Stimulated activated CD4-positive, alpha-beta T cell treated with anti-CD3 and anti-CD28 coated beads, Interleukin-1b, Interleukin-23, amount 100 ng/mL, for 4 hours (primary cell): ENCODE measurements at regions not wholly inside any gene's neighbourhood (a gene's known extent, or its start where the extent isn't known, plus 50 kb on each side); places are given as distances from the start of the nearest gene placed in this dataset.
A peak's percentile ranks its signal among the peaks of the same experiment; 100 is the strongest.
"Not testable (repeated sequence)": the region's sequence is repeated elsewhere in the genome, so short reads cannot be mapped to it uniquely, and the experiment has no call there.

Source experiments
- DNase-seq, 2 donors: peaks; one replicate each; pipeline ENCODE4 v3.0.0-alpha.2; 2020; ENCODE audit warnings: low read depth in 2 of 2

DNA sequence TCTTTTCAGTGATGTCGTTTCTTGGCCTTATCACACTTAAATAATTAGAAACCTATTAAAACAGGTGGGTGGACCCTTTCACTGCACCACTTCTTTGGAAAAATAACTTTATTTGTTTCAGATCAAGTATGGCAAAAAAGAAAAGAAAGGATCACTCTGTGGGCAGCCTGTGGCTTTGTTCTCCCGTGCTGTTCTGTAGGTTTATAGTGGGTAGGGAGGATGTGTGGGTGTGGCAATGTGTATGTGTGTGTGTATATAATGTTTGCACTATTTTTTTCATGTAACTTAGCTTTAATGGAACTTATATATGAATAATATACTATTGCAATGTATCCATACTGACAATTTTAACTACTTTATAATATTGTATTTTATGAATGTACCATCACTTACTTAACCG is 85.9 kb downstream of the ACTBL2 start:
- no peak for DNase-seq

DNA sequence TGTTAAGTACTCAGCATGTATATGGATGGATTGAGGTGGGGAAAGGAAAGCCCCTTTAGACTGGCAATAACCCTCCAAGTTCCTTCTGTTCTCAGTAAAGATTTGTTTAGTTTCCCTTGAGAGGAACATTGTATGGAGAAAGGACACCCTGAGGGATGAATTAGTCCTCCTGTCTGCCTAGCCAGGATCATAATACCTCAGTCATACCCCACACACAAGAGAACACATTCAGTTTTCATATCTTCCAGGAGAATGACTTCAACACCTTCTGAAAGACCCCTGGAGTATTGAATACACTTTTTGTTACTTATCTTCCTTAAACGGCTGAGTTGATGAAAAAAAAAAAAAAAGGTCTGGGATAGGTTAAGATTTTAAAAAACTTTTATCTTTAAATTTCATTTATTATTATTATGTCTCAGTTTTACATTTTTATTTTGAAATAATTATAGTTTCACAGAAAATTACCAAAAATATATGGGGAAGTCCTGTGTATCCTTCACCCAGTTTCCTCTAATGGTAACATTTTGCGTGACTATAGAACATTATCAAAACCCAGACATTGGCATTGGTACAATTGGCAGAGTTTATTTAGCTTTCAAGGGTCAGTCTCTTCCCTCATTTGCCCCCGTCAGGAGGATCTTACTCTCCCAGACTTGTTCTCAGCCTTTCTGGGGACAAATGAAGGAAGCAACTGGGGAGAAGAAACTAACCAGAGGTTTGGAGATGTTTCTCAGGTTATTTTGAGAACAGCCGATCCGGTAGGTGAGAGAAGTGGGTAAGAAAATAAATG is 88.0 kb downstream of the ACTBL2 start:
- no peak for DNase-seq

DNA sequence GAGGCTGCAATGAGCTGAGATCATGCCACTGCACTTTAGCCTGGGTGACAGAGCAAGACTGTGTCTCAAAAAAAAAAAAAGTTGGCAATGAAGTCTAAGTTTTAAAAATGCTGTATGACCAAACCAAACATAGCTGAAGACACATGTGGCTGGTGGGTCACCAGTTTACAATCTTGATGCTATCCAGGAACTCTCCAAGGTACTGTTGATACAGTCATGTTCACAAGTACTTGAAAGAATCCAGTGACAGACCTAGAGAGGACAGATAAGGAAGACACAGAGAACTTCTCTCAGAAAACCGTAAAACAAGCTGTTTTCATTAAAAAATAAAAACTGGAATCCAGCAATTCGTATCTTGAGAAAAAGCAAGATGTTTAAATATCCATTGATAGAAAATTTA is 95.7 kb downstream of the ACTBL2 start:
- no peak for DNase-seq

DNA sequence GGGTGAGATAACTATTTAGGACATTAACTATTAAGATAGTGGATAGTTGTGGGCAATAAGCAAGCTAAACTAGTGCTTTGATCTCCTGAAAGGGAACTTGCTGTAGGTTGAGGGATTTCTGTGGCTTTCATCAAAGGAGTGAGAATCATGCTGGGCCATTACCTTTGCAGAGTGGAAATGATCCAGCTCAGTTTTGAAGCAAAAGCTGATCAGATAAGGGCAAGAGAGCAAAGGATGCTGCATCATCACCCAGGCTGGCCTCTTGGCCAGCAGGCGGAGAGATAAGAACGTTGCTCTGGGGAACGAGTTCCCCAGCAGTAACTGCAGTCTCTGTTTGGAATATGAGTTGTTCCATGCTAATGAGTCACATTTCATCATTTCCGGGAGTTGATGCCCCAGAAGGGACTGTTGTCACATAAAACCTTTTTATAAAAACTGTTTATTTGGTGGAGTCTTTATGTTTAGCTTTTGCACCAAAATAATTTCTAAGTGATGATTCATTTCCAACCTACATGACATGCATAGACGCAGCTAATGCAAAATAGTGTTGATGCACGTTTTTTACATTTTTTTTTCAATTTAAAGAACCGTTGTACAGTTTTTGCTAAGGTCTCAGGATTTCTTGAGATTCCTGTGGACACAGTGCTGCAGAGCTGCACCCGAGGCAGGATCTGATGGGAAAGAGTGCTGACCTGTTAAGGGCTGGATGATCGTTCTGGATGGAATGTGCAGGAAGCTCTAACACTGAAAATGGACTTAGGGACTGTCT is 99.3 kb downstream of the ACTBL2 start:
- peak in 1 of 2 donors; percentile 3 for DNase-seq

DNA sequence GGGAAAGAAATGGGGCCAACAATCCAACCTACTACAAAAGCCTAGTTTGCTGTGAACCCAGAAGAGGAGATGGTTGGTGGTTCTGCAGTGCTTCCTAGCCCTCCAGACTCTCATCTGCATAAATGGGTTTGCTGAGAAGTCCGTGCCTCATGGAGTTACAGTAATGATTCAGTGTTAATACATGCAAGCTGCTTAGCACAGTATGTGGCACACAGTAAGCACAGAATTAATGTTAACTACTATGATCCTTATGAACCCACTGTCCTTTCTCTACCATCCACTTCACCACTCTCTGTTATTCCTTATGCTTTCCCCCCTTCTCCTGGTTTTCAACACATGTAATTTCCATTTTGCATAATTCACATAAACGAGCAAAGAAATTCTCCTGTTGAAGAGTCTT is 100.0 kb downstream of the ACTBL2 start:
- DNase-seq: no peak

DNA sequence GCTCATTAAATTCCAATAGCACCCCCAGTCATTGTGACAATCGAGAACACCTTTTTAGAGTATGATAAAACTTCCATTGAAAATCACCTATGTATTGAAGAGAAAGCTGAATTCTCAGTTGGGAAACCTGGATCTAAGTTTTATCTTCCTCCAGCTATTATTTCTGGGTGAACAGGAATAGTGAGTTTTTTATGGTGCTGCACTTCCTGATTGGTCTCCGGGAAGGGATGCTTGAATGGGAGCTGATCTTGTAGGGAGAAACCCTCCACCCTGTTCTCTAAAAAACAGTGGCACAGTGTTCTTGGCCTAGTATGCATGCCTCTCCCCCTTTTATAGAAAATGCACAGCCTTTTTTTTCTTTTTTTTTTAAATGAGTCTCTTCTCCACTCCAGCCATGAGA is 112.2 kb downstream of the ACTBL2 start:
- no peak for DNase-seq

DNA sequence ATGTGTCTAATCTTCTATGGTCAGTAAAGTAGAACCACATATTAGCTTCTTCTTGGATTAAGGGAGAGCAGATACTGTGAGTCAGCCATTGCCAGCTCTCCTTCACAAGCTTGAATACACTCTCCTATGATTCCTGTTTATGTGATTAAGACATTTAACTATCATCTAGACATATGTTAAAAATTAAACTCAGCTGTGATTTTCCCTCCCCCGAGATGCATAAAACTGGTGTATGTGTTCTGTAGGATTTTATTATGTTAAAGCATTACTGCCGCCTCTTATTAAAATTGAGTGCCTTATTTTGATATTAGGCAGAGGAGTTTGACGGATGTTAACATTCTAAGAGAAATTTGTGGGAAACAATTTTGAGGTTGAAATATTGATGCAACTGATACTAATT is 114.6 kb downstream of the ACTBL2 start:
- DNase-seq: no peak

DNA sequence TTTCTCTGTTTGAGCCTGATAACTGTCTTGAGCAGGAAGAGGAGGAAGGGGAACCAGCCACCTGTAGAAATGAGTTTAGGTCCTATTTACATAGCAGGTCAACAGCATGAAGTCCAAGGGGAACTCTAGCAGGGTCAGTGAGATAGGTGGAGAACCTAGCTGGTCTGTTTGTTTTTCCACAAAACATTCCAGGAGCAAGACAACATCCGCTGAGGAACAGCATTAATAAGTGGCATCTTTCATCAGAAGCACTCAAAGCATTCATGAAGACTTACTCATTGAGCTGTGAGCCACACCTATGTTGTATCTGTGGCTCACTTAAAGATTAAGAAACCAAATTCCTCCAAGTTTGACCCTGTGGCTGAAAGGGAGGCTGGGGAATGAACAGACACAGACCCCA is 115.9 kb downstream of the ACTBL2 start:
- no peak for DNase-seq

DNA sequence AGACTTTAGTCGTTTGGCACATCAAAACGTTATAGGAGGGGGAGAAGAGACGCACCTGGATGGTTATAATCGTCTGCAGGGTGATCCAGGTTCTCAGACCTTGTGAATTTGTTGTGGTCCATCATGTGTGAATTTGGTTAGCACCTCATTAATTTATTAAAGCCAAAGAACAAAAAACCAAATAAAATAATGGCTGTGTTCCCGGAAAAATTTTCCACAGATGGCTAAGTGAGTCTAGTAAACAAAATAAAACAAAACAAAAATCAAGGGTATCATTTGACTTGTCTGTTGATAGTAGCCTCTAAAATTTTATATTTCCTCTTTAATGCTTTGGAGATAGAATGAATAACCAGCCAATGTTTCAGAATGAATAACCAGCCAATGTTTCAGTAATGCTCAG is 119.7 kb downstream of the ACTBL2 start:
- no peak for DNase-seq

DNA sequence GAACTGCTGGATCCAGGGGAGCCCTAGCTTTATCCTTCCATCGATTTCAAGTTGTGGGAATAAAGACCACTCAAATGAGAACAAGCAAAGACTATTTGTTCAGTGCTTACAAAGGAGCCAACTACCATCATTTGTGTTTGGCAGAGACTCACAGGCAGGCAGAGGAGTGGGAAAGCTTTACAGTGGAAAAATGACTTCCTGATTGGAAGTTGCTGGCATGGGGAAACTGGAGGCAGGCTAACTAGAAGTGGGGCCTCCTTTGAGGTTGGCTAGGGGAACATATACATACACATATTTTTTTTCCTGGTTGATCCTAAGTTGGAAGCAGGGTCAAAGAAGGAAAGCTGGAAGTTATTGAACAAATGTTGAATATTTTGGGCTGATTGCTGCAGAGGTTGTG is 121.7 kb downstream of the ACTBL2 start:
- DNase-seq: no peak

DNA sequence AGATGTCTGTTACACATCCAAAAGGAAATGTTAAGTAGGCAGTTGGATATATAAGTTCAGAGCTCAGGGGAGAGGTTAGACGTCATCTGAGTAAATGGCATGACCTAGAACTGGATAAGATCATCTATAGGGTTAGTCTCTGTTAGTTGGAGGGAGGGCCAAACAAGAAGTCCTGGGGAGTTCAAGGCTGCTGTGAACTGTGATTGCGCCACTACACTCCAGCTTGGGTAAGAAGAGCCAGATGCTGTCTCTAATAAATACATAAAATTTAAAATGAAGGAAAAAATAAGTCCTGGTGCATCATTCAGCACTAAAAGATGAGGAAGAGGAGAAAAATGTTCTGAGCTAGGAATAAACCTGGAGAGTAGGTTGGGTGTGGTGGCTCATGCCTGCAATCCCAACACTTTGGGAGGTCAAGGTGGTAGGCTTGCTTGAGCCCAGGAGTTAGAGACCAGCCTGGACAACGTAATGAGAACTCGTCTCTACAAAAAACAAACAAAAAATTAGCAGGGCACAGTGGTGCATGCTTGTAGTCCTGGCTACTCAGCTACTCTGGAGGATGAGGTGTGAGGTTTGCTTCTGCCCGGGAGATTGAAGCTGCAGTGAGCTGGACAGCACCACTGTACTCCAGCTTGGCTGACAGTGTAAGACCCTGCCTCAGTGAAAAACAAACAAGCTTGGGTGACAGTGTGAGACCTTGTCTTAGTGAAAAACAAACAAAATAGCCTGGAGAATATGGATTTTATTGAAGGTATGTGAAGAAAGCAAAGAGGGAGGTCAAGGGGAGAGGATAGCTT is 123.6 kb downstream of the ACTBL2 start:
- DNase-seq: no peak

DNA sequence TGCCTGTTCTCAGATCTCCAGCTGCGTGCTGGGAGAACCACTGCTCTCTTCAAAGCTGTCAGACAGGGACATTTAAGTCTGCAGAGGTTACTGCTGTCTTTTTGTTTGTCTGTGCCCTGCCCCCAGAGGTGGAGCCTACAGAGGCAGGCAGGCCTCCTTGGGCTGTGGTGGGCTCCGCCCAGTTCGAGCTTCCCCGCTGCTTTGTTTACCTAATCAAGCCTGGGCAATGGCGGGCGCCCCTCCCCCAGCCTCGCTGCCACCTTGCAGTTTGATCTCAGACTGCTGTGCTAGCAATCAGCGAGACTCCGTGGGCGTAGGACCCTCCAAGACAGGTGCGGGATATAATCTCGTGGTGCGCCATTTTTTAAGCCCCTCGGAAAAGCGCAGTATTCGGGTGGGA is 125.8 kb downstream of the ACTBL2 start:
- DNase-seq: not testable (repeated sequence)

DNA sequence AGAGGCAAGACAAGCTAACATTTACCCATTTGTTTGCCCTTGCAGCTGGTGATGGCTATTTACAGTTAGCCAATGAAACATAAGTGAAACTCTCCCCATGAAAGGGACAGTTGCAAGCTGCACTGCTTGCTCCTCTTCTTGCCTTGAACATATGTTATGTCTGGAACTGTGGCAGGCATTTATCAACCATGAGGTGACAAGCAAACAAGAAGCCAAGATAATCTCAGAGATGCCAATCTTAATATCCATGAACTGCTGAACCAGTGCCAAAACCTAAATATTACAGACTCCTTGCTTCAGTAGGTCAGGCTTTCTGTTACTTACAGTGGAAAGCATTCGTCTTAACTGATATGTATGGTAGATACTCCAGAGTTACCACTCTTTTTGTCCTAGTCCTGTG is 133.4 kb downstream of the ACTBL2 start:
- no peak for DNase-seq

DNA sequence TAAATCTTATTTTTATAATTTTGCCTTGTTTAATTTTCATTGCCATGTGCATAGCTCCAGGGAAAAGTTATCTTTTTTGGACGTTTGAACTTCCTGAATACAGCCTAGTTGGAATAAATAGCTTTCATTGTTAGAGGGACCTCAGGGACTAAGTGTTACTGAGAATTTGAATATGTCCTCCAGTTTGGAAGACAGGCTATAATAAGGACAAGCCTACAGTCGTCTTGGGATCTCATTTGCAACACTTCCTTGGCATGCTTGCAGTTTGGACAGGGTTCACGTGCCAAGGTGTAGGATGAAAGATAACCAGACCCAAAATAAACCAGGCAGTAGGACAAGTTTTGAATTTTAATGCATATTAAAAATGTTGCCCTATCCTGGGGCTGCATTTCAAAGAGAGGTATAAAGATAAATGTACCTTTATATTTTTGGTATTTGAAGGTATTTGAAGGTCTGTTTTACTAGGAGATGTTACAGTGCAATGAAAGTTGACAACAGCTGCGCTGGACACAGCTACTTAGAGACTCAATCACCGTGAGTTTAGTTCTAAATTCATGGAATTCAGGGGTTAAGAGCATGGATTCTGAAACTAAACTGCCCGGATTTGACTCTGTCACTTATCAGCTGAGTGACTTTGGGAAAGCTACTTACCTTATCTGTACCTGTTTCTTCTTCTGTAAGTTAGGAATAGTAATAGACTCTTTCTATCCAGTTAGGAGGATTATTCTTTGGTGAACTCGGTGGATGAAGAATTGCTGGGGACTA is 134.1 kb downstream of the ACTBL2 start:
- no peak for DNase-seq

DNA sequence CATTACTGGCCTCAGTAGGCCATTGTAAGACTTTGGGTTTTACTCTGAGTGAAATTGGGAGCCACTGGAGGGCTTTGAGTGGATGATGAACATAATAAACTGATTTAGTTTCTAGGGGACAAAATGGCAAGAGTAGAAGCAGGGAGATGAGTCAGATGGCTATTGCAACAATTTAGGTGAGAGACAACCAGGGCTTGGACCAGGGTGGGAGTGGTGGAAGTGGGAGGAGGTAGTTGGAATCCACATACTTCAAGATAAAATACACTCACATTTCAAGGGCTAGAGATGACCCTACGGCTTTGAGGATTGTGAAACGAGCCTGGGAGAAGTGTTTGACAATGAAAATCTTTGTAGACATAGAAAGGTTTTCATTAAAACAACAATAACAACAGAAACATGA is 136.3 kb downstream of the ACTBL2 start:
- DNase-seq: no peak

DNA sequence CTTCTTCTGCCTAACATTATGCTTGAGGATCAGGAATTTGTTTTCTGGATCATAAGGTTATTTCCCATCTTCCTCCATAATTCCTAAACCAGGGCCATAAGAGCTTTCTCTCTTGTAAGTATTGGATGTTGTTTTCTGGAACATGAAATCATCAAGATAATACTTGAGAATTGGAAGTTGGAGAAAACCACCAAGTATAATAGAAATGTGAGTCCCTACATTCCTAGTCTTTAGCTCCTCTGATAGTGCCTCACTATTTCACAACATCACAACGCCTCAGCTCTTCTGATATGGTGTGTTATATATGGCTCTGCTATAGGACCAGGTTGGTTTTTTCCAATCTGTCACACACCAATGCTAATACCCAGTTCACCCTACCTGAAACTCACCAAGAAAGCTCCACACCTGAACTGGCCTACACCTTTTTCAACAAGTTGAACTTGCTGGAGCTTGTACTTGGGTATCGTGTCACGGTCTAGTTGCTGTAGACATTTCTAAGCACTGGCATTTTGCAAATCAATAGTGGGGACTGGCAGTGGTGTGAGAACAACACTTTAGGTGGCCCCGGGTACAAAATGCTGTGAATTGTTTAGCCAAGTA is 141.1 kb downstream of the ACTBL2 start:
- DNase-seq: no peak

DNA sequence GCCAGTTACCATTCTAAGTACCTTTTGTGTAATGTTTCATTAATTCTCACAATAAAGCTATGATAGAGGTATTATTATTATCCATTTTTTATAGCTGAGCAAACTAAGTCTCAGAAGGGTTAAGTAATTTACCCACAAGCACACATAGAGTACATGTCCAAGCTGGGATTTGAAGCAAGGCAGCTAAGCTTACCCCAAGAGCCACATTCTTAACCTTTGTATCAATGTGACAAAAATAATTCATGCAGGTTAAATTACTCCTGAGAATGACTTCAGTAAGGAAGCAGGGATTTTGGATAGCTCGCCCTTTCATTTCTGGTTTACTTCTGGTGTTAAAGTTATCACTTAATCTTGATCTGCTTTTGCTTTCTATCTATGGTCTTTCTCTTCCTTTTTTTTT is 141.9 kb downstream of the ACTBL2 start:
- DNase-seq: no peak

DNA sequence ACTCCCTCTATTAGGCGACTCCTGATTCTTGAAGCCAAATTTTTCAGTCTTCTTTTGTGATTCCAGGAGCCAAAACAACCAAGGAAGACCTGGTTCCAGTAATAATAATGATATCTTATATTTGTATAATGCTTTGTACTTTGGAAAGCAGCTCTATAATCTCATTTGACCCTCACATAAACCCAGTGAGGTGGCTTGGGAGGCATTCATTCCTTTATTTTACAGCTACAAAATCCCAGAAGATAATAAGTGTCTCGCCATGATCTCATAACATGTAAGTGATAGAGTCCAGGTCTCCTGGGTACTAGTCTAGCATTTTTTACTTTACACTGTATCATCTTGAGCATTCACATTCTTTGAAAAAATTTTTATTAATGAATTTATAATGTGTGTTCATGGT is 143.1 kb downstream of the ACTBL2 start:
- DNase-seq: no peak

DNA sequence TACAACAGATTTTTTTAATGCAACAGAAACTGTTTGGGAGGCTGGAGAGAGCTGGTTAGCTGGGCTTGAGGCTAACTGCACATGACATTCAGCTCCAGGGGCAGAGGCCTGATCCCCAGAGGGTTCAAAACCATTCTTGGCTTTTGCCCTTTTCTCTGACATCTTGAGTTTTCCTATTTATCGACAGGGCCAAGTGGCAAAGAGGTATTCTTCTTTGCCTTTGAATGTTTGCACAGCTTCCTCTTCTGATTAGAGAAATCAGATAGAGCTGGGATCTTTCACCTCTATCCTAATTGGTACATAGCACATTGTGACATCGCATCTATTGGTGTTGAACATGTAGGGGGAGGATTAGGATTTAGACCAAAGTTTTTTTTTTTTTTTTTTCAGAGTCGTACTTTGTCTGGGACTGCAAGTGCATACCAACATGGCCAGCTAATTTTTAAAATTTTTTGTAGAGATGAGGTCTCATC is 143.7 kb downstream of the ACTBL2 start:
- DNase-seq: no peak

DNA sequence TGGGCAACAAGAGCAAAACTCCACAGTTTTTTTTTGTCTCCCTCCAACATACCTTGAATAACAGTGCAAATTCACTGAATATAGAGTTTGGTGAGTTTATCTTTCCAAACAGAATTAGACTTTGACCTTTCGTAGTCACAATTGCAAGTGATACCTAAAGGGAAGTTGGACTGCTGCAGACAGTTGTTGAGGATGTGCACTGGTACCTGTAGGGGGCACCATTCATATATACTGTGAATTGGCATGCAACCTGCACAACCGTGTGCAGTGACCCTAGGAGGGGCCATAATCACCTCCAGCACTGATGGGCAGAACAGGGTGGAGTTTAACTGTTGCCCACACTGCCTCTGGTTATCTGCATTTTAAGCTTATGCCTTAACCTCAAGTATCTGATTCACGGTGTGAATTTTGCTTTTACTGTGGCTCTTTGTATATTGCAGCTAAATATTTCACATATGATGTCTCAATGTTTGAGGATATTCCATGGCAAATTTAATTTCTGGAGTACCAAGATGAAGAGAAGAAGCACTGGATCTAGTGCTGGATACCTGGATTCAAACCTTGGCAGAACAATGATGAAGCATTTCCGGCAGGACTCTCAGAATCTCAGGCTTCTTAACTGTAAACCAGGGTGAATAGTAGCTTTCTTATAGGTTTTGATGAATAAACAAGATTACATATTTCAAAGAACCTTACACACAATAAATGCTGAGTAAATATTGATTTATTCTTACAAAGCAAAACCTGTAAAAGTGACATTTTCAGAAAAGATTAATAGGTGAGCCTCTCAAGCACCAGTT is 144.3 kb downstream of the ACTBL2 start:
- no peak for DNase-seq
